Amygdala (tissue), 56 donors: ENCODE measurements at regions not wholly inside any gene's neighbourhood (a gene's known extent, or its start where the extent isn't known, plus 50 kb on each side); places are given as distances from the start of the nearest gene placed in this dataset.

Experiments
- DNase-seq, 56 donors: peaks; one replicate each; lab custom pipeline; 2025; lab: John Stamatoyannopoulos, UW

GRCh38 chr4:15260758-15261157 is 167.1 kb upstream of the C1QTNF7 start:
- no peak for DNase-seq

GRCh38 chr4:15262396-15262795 is 165.4 kb upstream of the C1QTNF7 start:
- DNase-seq, result no peak

GRCh38 chr4:15270201-15270600 is 157.6 kb upstream of the C1QTNF7 start:
- DNase-seq, result no peak

- no peak for DNase-seq
Measured at GRCh38 chr4:15286041-15286440, 141.8 kb upstream of the C1QTNF7 start.

- DNase-seq, result no peak
Measured at GRCh38 chr4:15291122-15291521, 136.7 kb upstream of the C1QTNF7 start.

GRCh38 chr4:15293711-15294110 is 134.1 kb upstream of the C1QTNF7 start:
- DNase-seq, result no peak

- no peak for DNase-seq
Measured at GRCh38 chr4:15294202-15294601, 133.6 kb upstream of the C1QTNF7 start.

- no peak for DNase-seq
Measured at GRCh38 chr4:15294832-15295231, 133.0 kb upstream of the C1QTNF7 start.

GRCh38 chr4:15295421-15296162 is 132.2 kb upstream of the C1QTNF7 start:
- DNase-seq, result no peak

- no peak for DNase-seq
Measured at GRCh38 chr4:15297344-15297743, 130.5 kb upstream of the C1QTNF7 start.

GRCh38 chr4:15299627-15300026 is 128.2 kb upstream of the C1QTNF7 start:
- no peak for DNase-seq

GRCh38 chr4:15303052-15303641 is 124.7 kb upstream of the C1QTNF7 start:
- DNase-seq, result no peak

- DNase-seq, result no peak
Measured at GRCh38 chr4:15314974-15315373, 112.9 kb upstream of the C1QTNF7 start.

GRCh38 chr4:15317246-15317645 is 110.6 kb upstream of the C1QTNF7 start:
- no peak for DNase-seq

GRCh38 chr4:15318621-15319348 is 109.0 kb upstream of the C1QTNF7 start:
- no peak for DNase-seq

GRCh38 chr4:15320121-15320678 is 107.6 kb upstream of the C1QTNF7 start:
- no peak for DNase-seq

- DNase-seq, result no peak
Measured at GRCh38 chr4:15322006-15322405, 105.8 kb upstream of the C1QTNF7 start.

- no peak for DNase-seq
Measured at GRCh38 chr4:15325987-15326386, 101.8 kb upstream of the C1QTNF7 start.

GRCh38 chr4:15327311-15328298 is 100.2 kb upstream of the C1QTNF7 start:
- no peak for DNase-seq

GRCh38 chr4:15331930-15332329 is 95.9 kb upstream of the C1QTNF7 start:
- DNase-seq, result no peak
